C4-2B (cell line): ENCODE measurements at regions not wholly inside any gene's neighbourhood (a gene's known extent, or its start where the extent isn't known, plus 50 kb on each side); places are given as distances from the start of the nearest gene placed in this dataset.

ENCODE experiments used
- H3K27ac ChIP-seq: fragments of 450-650 bp; 2 replicates; pipeline ENCODE4 v1.5.1; 2017
- CTCF ChIP-seq: fragments of 450-650 bp; conservative IDR thresholded peaks from 2 replicates; pipeline ENCODE4 v1.5.1; 2017; ENCODE audit warnings: mild to moderate bottlenecking
- ZFX ChIP-seq: fragments of 450-650 bp; IDR thresholded peaks from 2 replicates; pipeline ENCODE4 v1.6.1; 2017

- no peak overlapping the region for H3K27ac ChIP-seq
- TF ChIP-seq ZFX (no peak), CTCF (no peak)
These were observed 589.8 kb downstream of the PLCL1 start for GRCh38 chr2:198394208-198394607.

GRCh38 chr2:198390670-198391069 is 586.3 kb downstream of the PLCL1 start:
- TF ChIP-seq CTCF = no peak
- TF ChIP-seq ZFX = no peak
- H3K27ac ChIP-seq = no peak overlapping the region

- H3K27ac ChIP-seq = no peak overlapping the region
- TF ChIP-seq ZFX (no peak), CTCF (no peak)
These were observed 583.3 kb downstream of the PLCL1 start for GRCh38 chr2:198387677-198388076.

GRCh38 chr2:198385856-198386255 is 581.5 kb downstream of the PLCL1 start:
- TF ChIP-seq ZFX (no peak), CTCF (no peak)
- no peak overlapping the region for H3K27ac ChIP-seq

- TF ChIP-seq ZFX (no peak), CTCF (no peak)
- H3K27ac ChIP-seq = no peak overlapping the region
These were observed 580.9 kb downstream of the PLCL1 start for GRCh38 chr2:198385326-198385725.

- no peak overlapping the region for H3K27ac ChIP-seq
- no peak for TF ChIP-seq CTCF
- TF ChIP-seq ZFX = no peak
These were observed 579.0 kb downstream of the PLCL1 start for GRCh38 chr2:198383392-198383791.

GRCh38 chr2:198382811-198383210 is 578.4 kb downstream of the PLCL1 start:
- no peak for TF ChIP-seq ZFX
- H3K27ac ChIP-seq = no peak overlapping the region

GRCh38 chr2:198376677-198377076 is 572.3 kb downstream of the PLCL1 start:
- H3K27ac ChIP-seq = no peak overlapping the region
- TF ChIP-seq ZFX (no peak), CTCF (no peak)
